Brain microvascular endothelial cell (primary cell): ENCODE measurements at regions not wholly inside any gene's neighbourhood (a gene's known extent, or its start where the extent isn't known, plus 50 kb on each side); places are given as distances from the start of the nearest gene placed in this dataset.

Experiments used
- DNase-seq: peaks from one replicate; pipeline ENCODE4 v3.0.0-alpha.2; 2020
- H3K27ac ChIP-seq: fragments of 250-450 bp; sonication (Bioruptor Pico); 2 replicates; pipeline ENCODE4 v1.5.1; 2020; ENCODE audit warnings: mild to moderate bottlenecking, moderate library complexity
- H3K27me3 ChIP-seq: fragments of 250-450 bp; sonication (Bioruptor Pico); replicated peaks from 2 replicates; pipeline ENCODE4 v1.5.1; 2020; ENCODE audit warnings: mild to moderate bottlenecking
- H3K36me3 ChIP-seq: fragments of 250-450 bp; sonication (Bioruptor Pico); replicated peaks from 2 replicates; pipeline ENCODE4 v1.5.1; 2020; ENCODE audit warnings: mild to moderate bottlenecking
- H3K4me3 ChIP-seq: 2 replicates; pipeline ENCODE4 v1.5.1; 2011; ENCODE audit warnings: low read depth, mild to moderate bottlenecking, control low read depth, low read length, moderate library complexity
- in situ Hi-C: cut with HindIII; loops from 2 replicates; pipeline ENCODE4 v1.10.0; 2017; ENCODE audit warnings: low sequenced_read_pairs, low pct_ligation_motif_present
- TF ChIP-seq, protein P1 (sequence below): IDR thresholded peaks from 2 replicates; pipeline ENCODE4 v1.5.1; 2011; ENCODE audit warnings: low read depth, mild to moderate bottlenecking, moderate library complexity, low read length, control low read depth, inconsistent platforms; ENCODE audit errors: missing control alignments

DNA sequence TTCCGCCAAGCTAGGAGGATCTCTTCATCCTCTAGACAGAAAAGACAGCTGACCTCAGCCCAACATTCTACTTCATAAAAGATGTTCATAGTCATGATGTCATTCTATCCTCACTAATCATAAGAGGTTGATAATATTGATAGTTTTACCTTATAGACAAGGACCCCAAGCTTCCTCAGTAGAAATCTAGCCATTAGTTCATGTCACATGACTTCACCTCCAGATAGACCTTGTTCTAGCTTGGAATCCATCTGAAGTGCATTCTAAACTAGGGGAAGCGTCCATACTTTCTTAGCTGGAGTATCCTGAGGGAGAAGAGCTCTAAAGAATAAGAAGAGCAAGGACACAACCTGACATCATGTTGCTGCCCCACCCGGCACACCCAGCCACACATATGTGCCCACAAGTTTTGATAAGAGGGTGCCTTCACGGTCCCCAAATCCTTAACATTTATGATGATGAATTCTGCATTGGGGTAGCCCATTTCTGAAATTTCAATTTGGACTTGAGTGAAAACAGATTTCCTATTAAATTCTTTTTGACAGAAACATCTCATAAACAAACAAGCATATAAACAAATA is 292.5 kb upstream of the STXBP5 start:
- in situ Hi-C loops = no loop called here
- Histone ChIP-seq H3K27ac (no peak overlapping the region), H3K4me3 (no peak overlapping the region), H3K27me3 (no peaks in the 10 kb centered on the region), H3K36me3 (no peaks in the 10 kb centered on the region)
- TF ChIP-seq, protein P1, sequence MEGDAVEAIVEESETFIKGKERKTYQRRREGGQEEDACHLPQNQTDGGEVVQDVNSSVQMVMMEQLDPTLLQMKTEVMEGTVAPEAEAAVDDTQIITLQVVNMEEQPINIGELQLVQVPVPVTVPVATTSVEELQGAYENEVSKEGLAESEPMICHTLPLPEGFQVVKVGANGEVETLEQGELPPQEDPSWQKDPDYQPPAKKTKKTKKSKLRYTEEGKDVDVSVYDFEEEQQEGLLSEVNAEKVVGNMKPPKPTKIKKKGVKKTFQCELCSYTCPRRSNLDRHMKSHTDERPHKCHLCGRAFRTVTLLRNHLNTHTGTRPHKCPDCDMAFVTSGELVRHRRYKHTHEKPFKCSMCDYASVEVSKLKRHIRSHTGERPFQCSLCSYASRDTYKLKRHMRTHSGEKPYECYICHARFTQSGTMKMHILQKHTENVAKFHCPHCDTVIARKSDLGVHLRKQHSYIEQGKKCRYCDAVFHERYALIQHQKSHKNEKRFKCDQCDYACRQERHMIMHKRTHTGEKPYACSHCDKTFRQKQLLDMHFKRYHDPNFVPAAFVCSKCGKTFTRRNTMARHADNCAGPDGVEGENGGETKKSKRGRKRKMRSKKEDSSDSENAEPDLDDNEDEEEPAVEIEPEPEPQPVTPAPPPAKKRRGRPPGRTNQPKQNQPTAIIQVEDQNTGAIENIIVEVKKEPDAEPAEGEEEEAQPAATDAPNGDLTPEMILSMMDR = no peak
- no peak for DNase-seq

DNA sequence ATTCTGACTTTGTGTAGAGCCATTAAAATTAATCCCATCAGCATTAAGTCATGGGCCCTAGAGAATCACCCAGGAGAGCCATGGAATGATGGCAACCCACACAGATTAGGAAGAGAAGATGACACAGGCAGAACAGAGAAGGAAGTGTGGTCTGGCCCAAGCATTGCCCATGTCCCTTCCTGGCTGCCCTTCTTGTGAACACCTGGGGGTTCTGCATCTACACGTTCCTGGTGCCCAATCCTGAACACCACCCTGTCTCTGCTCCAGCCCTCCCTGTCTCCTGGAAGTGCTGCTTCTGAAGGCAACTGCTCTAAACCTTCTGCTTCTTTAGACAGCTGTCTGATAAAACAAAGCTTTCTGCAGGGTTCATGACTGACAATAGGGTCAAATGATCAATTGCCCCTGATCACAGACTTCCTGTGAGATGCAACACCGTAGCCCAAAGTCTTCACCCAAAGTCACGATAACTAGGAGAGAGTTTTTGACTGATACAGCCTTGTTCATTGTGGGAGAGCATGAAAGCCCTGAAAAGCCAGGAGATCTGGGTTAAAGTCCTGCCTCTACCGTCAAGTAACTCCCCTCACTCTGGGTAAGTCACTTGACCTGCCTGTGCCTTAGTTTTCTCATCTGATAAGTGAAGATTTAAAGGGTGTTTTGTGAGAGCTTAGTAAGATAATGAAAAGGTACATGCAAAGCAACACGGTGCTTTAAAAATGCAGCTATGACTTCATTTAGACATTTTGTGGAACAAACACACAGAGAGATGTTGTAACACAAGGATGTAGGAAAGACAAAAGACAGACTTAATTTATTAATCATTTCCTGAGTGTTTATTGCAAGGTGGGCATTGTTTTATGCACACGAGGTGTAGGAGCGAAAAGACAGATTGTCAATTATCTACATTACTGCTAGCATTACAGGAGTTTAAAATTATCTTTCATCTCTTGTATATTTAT is 291.2 kb upstream of the STXBP5 start:
- no peaks in the 10 kb centered on the region for H3K36me3 ChIP-seq
- H3K27me3 ChIP-seq = no peaks in the 10 kb centered on the region
- no peak overlapping the region for H3K4me3 ChIP-seq
- TF ChIP-seq, protein P1 = no peak
- DNase-seq = no peak
- in situ Hi-C loops = no loop called here
- H3K27ac ChIP-seq = peak overlapping the region; percentile 99

DNA sequence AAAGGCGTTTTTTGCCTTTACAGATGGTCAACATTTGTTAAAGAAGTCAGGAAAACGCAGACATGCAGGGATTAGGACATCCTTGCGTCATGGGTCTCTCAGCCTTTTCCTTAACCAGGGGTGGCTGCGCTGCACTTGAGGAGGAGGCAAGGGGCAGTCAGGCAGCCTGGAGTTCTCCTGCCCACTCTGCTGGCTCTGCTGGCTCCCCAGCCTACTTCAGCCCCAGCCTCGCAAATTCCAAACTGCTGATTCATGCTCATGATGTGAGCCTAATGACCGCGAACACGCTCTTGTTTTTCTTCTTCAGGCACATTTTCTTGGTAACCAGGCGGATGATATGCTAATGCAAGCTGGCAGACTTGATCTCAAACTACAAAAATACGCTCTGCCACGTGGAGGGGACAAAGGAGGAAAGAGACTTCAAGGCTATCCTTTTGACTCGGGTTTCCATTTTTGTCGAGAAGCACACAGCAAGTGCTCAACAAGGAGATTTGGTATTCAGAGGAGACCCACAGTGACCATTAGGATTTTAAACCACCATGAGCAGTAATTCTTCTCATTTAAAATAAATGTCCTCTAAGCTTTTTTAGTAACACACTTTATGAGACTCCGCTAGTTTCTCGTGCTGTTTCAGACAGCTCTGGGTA is 290.3 kb upstream of the STXBP5 start:
- H3K36me3 ChIP-seq = no peaks in the 10 kb centered on the region
- no peaks in the 10 kb centered on the region for H3K27me3 ChIP-seq
- DNase-seq = peak; percentile 99
- peak overlapping the region; percentile 36 for H3K4me3 ChIP-seq
- in situ Hi-C loops = no loop called here
- peak overlapping the region; percentile 99 for H3K27ac ChIP-seq
- TF ChIP-seq, protein P1 = no peak

DNA sequence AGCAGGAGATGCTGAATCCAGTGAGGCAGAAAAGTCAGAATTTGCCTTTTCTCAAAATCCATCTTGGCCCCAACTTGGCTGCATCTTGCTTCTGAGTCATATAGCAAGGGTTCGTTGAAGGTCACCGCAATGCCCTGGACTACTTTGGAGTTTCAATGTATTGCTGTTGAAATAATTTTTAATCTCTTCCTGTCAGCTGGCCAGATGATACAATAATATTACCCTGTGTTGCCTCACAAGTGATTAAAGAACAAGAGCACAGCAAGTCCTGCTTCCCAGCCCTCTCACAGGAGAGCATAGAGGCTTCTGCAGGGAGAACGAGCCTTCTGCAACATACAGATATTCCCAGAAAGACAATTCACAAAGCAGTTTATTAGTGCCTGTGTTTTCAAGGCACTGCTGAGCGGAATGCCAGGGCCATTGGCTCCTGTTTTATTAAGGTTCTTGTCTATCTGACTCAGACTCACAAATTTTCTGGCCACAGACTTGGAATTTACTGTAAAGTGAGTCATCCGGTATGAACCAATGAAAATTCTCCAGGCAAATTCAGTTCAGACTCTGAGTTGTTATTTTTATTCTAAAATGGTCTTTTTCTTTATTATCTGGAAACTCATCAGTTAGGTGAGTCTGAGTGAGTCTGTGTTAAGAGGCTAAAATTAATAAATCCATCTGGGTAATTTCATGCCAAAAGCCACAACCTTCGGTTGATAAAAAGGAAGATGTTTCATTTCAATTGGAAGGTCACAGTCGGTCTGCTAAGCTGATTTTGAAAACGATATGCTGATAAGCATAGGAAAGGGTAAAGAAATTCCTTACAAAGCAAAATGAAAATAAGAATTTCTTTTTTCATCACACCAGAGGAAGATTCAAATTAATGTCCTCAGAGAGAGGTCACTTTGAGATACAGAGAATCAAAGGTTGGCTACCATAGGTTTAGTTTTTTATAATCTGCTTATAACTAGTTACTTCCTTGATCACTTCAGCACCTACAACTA is 289.4 kb upstream of the STXBP5 start:
- Histone ChIP-seq H3K27me3 (no peaks in the 10 kb centered on the region), H3K4me3 (peak overlapping the region; percentile 36), H3K36me3 (no peaks in the 10 kb centered on the region), H3K27ac (peak overlapping the region; percentile 99)
- in situ Hi-C loops = no loop called here
- peak; percentile 94 for DNase-seq
- TF ChIP-seq, protein P1 = no peak

DNA sequence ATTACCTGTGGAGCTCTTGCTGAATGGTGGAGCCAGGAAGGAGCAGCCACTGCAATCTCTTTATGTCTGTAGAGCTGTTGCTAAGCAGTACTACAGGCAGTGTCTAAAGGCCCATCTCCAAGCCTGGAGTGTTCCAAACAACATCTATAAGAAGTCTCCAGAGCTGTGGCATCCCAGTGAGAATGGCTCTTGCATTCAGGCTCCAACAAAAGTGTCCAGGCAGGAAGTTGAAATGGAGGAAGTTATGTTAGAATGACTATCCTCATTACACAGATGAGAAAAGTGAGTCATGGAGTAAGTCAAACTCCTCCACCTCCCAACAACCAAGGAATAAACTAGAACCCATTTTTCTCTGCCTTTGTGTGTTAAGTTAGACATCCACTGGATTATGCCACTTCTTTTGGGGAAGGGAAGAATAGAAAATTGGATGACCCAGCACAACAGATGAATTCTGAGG is 288.5 kb upstream of the STXBP5 start:
- Histone ChIP-seq H3K36me3 (no peaks in the 10 kb centered on the region), H3K4me3 (peak overlapping the region; percentile 36), H3K27ac (peak overlapping the region; percentile 99), H3K27me3 (no peaks in the 10 kb centered on the region)
- TF ChIP-seq, protein P1 = no peak
- in situ Hi-C loops = no loop called here
- peak; percentile 48 for DNase-seq
